Stimulated activated CD4-positive, alpha-beta T cell treated with anti-CD3 and anti-CD28 coated beads, Interleukin-4, amount 100 ng/mL, for 48 hours (primary cell): ENCODE measurements at regions not wholly inside any gene's neighbourhood (a gene's known extent, or its start where the extent isn't known, plus 50 kb on each side); places are given as distances from the start of the nearest gene placed in this dataset.

Experiments
- DNase-seq, 2 donors: peaks; one replicate each; pipeline ENCODE4 v3.0.0-alpha.2; 2020; ENCODE audit warnings: low read depth in 2 of 2

DNA sequence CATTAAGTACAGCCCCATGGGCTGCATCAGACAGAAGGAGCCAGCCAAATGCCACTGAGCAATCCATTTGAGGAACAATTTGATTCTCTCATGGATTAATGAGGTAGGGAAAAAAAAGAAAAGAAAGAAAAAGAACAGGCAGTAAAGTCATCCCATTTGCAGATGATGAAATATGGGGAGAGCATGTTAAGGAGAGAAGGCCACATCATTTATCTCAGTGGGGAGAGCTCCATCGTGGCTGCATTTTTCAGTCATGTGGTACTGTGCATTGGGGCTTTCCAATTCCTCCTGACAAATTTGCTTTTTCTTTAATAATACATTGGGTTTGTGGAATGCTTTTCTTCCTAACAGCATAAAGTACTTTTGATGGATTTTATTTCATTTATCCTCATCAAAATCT lies 375.2 kb upstream of the TLE4 start:
- no peak for DNase-seq

DNA sequence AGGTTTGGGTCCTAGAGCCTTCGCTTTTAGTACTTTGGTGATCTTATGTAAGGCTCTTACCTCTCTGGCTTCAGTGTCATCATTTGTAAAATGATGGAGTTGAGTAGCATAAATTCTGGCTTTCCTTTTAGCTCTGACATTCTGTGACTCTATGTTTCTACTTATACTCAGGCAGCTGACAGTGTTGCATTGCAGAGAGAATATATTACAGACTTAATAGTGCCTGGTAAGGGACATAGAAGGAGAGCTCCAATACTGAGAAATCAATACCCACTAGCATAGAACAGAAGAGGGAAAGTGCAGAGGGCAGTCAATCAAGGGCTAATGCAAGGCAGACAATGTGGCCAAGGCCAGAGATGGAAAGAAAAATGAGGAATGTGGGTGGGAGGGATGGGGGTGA lies 371.4 kb upstream of the TLE4 start:
- no peak for DNase-seq

DNA sequence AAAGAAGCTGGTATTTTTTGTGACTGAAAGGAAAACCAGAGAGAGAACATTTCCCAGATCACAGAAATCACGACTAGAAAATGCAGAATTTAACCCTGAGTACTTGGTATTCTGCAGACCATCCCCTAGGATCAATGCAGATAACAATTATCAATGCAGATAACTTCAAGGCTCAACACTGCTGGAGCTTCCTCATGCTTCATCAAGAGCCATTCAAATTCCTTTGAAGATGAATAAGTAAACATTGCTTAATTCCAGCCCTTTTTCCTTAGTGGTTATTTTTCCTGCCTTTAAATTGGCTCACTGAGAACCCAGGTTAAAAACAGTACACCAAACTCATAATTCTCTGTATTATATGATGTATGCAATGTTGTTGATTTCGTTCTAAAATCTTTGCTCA lies 370.1 kb upstream of the TLE4 start:
- no peak for DNase-seq

DNA sequence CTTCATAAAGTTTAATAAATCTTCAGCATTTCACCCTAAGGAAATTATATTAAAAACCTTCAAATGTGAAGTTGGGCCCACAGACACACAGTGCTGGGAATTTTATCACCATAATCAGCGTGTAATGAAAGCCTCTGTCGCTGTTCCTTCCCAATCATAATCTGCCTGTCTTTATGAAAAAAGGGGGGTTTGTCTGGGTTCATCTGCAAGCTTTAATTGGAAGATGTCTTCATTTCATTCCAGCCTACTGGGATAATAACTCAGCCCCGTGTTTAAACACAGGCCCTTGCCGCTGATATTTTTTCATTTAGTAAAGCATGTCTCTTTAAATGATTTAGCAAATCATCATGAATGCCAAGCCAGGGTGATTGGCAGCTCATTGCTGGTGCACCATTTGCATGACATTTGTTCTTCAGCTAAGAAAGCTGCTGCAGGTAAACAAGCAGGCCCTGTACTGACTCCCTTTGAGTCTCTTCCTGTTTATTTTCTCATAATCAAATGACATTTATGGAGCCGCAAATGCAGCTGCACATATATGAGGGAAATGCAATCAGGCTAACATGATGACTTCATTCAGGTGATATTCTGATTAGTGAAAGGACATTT lies 362.9 kb upstream of the TLE4 start:
- DNase-seq: no peak

DNA sequence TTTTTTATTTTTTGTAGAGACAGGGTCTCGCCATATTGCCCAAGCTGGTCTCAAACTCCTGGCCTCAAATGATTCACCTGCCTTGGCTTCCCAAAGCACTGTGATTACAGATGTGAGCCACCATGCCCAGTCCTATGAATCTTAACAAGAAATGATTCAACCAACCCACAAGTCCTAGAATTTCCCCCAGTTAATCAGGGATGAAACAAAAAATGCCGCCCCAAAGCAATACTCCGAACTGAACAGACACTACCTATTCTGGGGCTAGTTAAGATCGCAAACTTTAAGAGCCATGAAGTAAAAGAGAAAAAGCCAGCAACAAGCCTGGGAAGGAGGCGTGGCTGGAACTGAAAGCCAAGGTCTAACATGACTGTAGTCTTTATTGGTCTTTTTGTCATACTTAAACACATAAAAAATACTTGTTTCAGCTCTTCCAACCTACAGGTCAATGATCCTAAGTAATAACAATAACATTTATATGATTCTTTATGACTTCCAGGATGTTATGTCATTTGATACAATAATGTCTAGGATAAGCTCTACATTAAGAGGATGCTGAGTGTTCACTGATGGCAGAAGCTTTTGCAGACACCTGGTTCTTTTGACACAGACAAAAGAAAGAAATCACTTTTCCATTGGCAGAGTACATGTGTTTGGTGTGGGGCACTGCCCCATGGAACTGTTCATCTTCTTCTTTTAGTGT lies 361.1 kb upstream of the TLE4 start:
- DNase-seq: no peak

DNA sequence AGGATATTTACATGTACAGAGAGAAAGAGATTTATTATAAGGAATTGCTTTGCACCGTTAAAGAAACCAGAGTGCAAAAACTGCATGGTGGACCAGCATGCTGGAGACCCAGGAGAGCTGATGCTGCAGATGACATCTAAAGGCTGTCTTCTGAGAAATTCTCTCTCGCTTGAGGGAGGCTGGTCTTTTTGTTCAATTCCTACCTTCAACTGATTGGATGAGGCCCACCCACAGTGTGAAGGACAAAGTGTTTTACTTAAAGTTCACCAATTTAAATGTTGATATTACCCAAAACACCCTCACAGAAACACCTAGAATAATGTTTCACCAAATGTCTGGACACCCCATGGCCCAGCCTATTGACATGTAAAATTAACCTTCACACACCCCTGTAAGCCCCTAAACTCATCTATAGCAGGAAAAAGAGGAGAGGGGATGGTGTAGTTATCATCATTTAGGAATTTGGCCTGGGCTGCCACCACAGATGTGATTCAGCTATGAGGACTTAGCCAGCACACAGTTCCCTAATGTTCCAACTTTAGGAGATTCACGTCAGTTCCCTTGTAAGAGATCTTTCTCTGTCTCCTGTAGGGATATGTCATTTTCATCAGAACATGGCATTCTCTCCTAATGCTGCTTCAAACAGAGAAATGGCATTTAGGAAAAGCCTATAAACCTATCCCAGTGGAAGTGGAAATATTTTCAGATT lies 358.2 kb upstream of the TLE4 start:
- DNase-seq: no peak

DNA sequence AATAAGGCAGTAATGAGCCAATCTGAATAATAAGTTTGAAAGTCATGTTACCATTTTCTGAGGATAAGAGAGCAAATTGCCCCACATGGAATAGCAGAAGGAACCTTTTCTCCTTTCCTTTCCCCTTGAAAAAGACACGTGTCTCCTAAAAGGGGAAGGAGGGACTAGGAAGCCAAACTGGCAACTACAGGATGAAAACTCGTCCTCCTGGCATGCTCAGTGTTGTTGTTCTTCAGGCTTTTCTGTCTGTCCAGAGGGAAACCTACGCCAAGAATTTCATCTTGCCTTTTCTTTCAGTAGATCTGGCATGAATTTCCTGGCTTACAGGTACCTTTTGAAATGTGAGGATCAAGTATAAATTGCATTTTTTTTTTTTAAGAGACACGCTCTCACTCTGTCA lies 355.9 kb upstream of the TLE4 start:
- DNase-seq: no peak

DNA sequence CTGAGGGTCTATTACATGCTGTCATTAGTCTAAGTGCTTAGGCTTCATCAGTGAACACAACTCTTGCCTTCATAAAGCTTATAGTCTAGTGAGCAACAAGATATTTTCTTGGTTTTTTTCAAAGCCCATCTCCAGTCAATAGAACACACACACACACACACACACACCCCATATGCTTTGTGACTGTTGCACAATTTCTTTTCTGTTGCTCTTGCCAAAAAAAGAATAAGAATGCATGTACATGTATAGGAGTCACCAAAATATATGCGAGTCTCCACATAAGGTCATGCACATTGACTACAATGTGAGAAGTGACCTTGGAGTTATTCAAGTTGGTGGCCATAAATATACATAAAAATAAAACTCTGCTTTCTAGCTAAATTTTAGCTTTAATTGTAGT lies 351.5 kb upstream of the TLE4 start:
- no peak for DNase-seq

DNA sequence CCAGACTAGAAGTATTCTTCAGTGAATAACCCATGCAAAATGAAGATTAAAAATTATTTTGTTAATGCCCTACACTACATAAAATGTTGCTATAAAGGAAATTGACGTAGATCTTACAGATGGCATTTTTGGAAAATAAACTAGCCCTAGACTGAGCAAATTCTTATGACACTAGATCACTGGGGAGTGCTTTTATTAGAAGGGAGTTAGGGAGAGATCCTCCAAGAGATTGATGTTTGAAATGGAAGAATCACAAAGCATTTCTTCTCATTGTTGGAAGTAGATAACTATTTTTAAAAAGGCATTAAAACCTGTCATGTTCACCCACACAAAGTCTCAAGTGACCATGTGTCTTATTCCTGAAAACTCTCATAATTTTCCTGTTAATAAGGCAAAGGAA lies 351.1 kb upstream of the TLE4 start:
- no peak for DNase-seq

DNA sequence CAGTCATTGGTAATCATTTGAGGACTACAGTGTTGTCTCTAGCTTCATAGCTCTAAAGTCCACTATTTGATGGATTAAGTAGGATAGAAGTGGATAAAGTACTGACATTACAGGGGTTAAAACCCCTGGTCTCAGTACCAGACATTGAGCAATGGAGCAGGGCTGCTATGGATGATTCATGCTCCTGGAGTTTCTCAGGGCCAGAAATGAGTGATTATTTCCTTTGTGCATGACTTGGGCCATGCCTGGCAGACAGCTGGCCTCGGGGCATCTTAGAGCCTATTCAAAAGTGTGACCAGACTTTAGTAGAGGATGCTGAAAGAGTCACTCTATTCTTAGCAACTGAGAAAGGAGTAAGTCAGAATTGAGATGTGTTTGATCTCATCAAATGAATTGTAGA lies 350.7 kb upstream of the TLE4 start:
- no peak for DNase-seq

DNA sequence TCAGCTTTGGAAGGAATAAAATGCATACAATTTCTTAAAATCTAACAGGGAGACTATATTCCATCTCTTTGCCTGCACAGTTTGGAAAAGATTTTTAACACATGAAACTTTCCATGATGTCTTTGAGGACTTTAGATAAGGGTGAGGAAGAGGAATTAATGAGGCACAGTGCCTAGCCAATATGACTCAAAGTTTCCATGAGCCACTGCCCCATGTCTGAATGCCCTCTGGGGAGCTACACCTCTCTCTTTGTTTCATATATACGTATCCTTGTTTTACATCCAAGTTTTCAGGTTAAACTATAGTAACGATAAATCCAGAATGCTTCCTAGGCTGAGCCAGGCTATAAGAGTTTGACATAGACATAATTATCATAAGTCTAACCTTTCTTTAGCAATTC lies 349.3 kb upstream of the TLE4 start:
- no peak for DNase-seq

DNA sequence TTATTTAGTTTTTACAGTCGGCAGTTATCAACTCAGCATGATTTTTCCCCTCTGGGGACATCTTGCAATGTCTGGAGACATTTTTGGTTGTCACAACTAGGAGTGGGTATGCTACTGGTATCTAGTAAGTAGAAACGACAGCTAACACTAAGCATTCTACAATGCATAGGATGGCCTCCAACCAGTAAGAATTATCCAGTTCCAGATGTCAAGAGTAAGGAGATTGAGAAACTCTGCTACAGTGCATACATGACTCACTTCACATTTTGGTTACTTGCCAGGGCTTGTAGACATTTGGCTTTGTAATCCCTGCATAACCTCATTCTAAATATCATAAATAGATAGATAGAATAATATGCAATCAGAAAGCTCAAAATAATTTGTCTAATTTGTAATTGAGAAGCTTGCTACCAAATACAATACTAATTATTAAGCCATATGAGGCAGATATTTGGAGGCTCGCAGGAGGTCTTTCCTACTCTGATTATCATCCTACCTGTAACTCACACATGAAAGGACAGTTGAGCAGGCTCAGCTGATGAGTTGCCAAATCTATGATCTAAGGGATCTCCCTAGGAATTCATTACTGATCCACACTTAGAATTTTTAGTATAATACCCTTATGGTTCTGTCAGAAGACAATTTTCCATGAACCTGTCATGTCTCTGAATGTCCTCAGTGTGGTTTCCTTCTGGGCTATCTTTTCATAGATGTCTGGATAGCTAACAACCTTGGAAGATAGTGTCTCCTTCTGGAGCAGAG lies 346.9 kb upstream of the TLE4 start:
- DNase-seq: no peak

DNA sequence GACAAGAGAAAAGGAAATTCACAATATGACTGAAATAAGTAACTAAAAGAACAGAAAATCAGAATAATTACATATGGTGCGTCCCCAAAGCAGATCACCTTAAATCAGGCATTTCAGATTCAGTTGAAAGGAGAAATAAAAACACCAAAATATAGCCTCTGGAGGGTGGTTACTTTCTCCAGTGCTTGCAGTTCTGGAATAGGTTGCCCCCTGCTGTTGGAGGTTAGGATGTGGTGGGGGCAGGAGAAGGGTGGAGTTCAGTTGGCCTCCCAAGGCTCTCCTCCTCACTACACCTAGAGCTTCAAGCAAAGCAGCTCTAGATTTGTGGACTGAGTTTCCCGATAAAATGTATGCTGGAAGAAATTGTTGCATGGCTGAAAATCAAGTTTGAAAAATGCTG lies 338.2 kb upstream of the TLE4 start:
- no peak for DNase-seq

DNA sequence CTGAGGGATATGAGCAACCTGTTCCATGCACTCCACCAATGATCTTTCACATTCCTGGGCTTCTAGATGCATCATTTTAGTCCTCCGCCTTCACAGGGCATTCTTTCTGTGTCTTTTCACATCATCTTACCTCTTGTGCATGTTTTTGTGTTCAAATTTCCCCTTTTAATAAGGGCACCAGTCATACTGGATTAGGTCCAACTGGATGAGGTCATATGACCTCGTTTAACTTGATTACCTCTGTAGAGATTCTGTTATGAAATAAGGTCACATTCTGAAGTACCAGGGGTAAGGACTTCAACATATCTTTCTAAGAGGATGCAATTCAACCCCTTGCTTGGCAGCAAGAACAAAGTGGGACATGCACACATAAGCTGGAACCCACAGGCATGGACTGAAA lies 335.3 kb upstream of the TLE4 start:
- no peak for DNase-seq

DNA sequence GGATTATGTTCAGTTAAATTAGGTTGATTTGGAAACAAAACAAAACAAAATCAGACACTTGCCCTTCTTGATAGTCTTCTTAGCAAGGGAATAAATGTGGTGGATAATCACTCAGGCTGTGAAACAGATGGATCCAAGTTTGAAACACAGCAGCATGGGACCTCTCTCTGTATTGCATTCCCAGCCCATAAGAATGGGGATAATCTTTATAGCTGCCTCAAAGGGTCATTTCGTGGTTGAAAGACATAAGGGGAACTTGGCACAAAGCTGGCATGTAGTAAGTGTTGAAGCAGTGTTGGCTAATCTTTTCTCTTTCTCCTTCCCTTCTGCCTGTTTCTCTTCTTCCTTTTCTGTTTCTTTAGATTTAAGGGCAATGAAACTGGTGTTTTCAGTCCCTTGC lies 333.9 kb upstream of the TLE4 start:
- DNase-seq: no peak

DNA sequence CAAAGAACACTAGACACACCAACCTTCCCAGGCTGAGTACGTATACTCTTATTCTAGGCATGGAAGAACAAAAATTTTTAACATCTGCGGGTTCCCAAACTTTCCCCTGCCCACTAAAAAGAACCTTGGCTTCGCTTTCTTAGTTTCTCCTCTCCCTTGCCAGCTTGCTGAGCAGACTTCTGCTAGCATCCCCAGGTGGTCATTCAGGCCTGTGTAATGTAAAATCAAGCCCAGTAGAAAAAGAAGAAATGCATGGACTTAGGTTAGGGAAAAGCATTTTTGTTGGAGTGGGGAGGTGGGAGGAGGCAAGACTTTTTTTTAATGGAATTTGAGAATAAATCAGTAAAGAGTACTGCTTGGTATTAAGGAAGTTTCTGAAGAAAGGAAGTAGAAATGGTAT lies 331.0 kb upstream of the TLE4 start:
- no peak for DNase-seq

DNA sequence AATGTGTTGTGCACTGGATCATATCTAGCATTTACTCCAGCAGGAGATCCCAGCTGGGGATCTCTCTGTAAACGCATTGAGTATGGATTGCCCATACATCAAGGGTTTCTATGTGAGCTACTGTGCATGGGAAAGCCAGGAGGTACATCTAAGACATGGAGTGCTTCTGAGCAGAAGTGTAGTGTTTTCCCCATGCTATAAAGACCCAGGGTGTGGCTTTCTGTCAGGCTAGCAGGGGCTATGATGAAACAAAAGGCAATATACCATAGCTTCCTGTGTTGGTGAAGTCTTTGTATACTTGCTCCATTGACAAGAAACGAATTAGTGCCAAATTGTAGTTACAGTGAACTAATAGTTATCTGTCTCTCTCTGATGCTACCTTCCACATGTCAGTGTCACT lies 329.3 kb upstream of the TLE4 start:
- DNase-seq: no peak

DNA sequence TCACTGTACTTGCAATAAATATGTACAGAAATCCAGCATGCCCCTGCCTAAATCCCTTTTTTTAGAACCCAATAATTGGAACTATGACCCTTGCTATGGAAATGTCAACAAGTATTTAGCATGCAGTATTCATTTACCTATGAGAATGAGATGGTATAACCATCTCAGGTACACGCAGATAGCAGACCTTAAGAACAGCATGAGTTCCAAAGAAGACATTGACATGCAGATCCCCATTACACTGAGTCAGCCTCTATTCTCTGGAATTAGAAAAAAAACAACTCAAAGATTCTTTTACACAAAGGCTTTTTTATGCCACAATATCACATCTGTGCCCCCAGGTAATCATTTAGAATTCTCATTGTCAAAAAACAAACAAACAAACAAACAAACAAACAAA lies 325.6 kb upstream of the TLE4 start:
- no peak for DNase-seq

DNA sequence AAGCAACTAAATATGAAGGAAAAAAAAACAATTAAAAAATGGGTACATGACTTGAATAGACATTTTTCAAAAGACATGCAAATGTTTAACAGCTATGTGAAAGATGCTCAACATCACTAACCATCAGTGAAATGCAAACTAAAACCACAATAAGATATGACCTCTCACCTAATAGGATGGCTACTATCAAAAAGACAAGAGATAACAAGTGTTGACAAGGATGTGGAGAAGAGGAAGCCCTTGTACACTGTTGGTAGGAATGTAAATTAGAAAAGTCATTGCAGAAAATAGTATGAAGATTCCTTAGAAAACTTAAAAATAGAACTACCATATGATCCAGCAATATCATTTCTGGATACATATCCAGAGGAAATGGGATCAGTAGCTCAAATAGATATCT lies 324.7 kb upstream of the TLE4 start:
- DNase-seq: no peak

DNA sequence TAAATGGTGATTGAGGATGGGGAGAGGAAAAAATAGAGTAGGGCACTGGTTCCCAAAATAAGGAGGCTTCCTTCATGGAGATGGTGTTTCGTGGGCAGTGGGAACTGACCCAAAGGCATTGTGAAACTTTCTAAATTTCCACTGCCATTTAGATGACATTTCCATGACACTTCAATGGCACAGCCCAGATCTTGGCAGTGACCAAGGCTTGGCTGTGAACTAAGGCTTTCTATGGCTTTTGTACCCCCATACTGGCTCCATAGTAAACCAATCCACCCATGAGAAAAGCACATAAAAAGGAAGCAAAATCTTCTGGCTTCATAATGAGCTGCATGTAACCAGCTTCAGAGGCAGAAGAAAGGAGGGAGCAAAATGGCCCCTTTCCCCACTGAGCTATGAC lies 321.0 kb upstream of the TLE4 start:
- no peak for DNase-seq

DNA sequence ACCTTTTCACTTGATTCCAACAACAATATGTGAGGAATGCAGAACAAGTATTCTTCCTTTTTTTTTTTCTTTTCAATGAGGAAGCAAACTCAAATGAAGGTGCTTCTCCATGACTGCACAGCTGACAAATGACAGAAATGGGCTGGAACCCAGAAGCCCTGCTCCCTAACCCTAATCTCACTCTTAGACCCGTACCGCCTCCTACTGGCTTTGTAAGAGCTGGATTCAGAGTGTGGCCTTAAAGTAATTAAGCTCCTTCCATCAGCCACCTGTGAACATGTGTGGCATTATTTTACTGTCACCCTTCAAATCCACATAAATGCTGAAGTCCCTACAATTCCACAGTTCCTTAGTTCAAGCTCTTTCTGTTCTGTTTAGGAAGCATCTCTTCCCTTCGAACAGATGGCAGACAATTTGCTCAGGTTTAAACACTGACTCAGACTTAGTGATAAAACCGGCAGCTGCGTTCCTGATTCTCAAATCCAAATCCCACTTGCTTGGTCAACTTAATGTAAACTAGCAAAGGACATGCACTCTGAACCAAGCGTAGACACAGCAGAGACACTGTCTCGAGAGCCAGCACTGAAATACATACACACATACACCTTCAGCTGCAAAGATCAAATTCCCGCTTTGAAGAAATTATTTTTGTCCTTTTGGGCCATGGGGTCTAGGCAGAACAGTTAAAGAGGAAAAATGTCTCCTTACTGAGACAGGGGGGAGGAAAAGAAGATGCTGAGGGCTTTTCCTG lies 316.7 kb upstream of the TLE4 start:
- DNase-seq: no peak

DNA sequence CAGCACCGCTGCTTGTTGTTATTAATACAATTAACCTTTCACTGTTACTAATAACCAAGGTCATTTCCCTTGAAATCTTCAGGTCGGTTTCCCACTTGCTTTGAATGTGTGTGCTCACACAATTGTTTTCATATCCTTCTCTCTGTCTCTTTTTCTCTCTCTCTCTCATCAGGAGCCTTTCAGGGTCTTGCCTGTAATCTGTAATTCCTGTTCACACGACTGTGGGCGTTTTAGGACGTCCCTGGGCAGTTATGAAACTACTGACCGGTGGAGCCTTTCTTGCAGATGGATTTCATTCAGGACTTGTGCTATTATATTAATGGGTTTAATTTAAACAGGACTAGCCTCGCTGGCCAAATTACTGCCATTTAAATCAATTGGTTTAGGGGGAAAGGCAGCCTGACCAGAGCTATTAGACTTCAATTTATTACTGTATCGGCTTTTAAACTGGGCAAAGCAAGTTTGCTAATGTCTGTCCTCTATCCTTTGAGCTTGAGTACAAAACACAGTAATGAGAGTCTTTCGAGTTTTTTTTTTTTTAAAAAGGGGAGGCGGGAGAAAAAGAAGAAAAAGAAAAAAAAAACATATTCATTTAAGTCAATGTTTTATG lies 316.0 kb upstream of the TLE4 start:
- no peak for DNase-seq
